CD4-positive, alpha-beta T cell (primary cell): ENCODE measurements at regions not wholly inside any gene's neighbourhood (a gene's known extent, or its start where the extent isn't known, plus 50 kb on each side); places are given as distances from the start of the nearest gene placed in this dataset.

Source experiments
- ATAC-seq: fragments of 200-7000 bp; cut with Tn5 transposase; one replicate; pipeline ENCODE4 v1.10.0; 2022; ENCODE audit warnings: mild to moderate bottlenecking; ENCODE audit not compliant: poor library complexity
- CTCF ChIA-PET: fragments of 350-600 bp; sonication (Branson Sonifier 250); formaldehyde crosslinking; loops from one replicate; lab custom pipeline; 2021; ENCODE audit warnings: antibody characterized with exemption, inconsistent platforms; lab: Charles Lee
- POLR2A ChIA-PET: fragments of 350-600 bp; sonication (Branson Sonifier 250); formaldehyde crosslinking; loops from one replicate; lab custom pipeline; 2021; ENCODE audit warnings: antibody characterized with exemption, inconsistent platforms; lab: Charles Lee
- DNase-seq, 14 experiments: peaks; one replicate each; pipeline ENCODE4 v3.0.0-alpha.2; 2013 to 2020; ENCODE audit warnings: mixed read lengths in 2 of 14
- H3K27ac ChIP-seq, 2 donors: one replicate each; pipeline versions ENCODE4 v1.5.1 to v1.7.0; 2013; ENCODE audit warnings: low read length in 2 of 2, low read depth in 1 of 2, mild to moderate bottlenecking in 1 of 2
- H3K27me3 ChIP-seq, 2 experiments: 1 replicate in 1 of 2; 2 replicates in 1 of 2; pipeline versions ENCODE4 v1.6.1 to v1.7.0; 2013; ENCODE audit warnings: low read length in 2 of 2, control low read depth in 1 of 2, mild to moderate bottlenecking in 1 of 2, moderate library complexity in 1 of 2; ENCODE audit not compliant: insufficient read depth in 2 of 2, control insufficient read depth in 1 of 2
- H3K36me3 ChIP-seq: one replicate; pipeline ENCODE4 v1.6.1; 2013; ENCODE audit warnings: low read length, control low read depth; ENCODE audit not compliant: insufficient read depth
- H3K4me1 ChIP-seq: one replicate; pipeline ENCODE4 v1.6.1; 2013; ENCODE audit warnings: low read length, control low read depth; ENCODE audit not compliant: insufficient read depth
- H3K4me3 ChIP-seq: one replicate; pipeline ENCODE4 v1.5.1; 2013; ENCODE audit warnings: mild to moderate bottlenecking, low read length, moderate library complexity
- H3K9me3 ChIP-seq, 2 experiments: 1 replicate in 1 of 2; 2 replicates in 1 of 2; pipeline versions ENCODE4 v1.6.1 to v1.7.0; 2013; ENCODE audit warnings: low read length in 2 of 2, mild to moderate bottlenecking in 2 of 2, control low read depth in 1 of 2, moderate library complexity in 1 of 2; ENCODE audit not compliant: control insufficient read depth in 1 of 2, insufficient read depth in 1 of 2
- H3K27ac Mint-ChIP-seq: one replicate; pipeline ENCODE4 v1.8.0; 2020; ENCODE audit warnings: mixed read lengths
- H3K27me3 Mint-ChIP-seq: one replicate; pipeline ENCODE4 v1.8.0; 2021; ENCODE audit warnings: mixed read lengths
- H3K36me3 Mint-ChIP-seq: one replicate; pipeline ENCODE4 v1.8.0; 2021; ENCODE audit warnings: low read depth, mixed read lengths
- H3K4me1 Mint-ChIP-seq: one replicate; pipeline ENCODE4 v1.8.0; 2021; ENCODE audit warnings: low read depth, mixed read lengths
- H3K4me3 Mint-ChIP-seq: one replicate; pipeline ENCODE4 v1.8.0; 2020; ENCODE audit warnings: mild to moderate bottlenecking, mixed read lengths
- H3K9me3 Mint-ChIP-seq: one replicate; pipeline ENCODE4 v1.8.0; 2020; ENCODE audit warnings: mixed read lengths
- CTCF ChIP-seq: fragments of 200-600 bp; IDR thresholded peaks from one replicate; pipeline ENCODE4 v1.8.0; 2022; ENCODE audit warnings: antibody characterized with exemption, mild to moderate bottlenecking
- intact Hi-C, 2 experiments: fragments of 100-400 bp; cut with DNase I in 1 of 2; cut with micrococcal nuclease in 1 of 2; formaldehyde crosslinking; loops; one replicate each; pipeline versions ENCODE4 v1.15.1 to v1.9.0; 2023 to 2025; cut with DNase I, micrococcal nuclease

- H3K4me3 Mint-ChIP-seq = no peak overlapping the region
- ChIA-PET CTCF (no interaction called here), POLR2A (no interaction called here)
- no peak overlapping the region for H3K27ac Mint-ChIP-seq
- H3K36me3 Mint-ChIP-seq = no peaks in the 10 kb centered on the region
- ATAC-seq = no peak
- DNase-seq = no peak
- no peaks in the 10 kb centered on the region for H3K4me1 Mint-ChIP-seq
- Histone ChIP-seq H3K9me3 (peaks cover 0 to 4% of the 10 kb centered on the region in 2 experiments), H3K27ac (no peak overlapping the region), H3K36me3 (no peaks in the 10 kb centered on the region), H3K27me3 (no peaks in the 10 kb centered on the region), H3K4me1 (no peaks in the 10 kb centered on the region), H3K4me3 (no peak overlapping the region)
- no peak for TF ChIP-seq CTCF
- no peaks in the 10 kb centered on the region for H3K9me3 Mint-ChIP-seq
- intact Hi-C loops = no loop called here
- H3K27me3 Mint-ChIP-seq = no peaks in the 10 kb centered on the region
These were observed 108.6 kb upstream of the PLCB4 start for GRCh38 chr20:8960241-8960640.

- no peaks in the 10 kb centered on the region for H3K36me3 ChIP-seq
- no peaks in the 10 kb centered on the region for H3K4me1 ChIP-seq
- ATAC-seq (no peak), DNase-seq (no peak)
- peaks cover 0 to 4% of the 10 kb centered on the region in 2 experiments for H3K9me3 ChIP-seq
- H3K27me3 Mint-ChIP-seq = no peaks in the 10 kb centered on the region
- CTCF ChIA-PET = no interaction called here
- H3K4me3 ChIP-seq = no peak overlapping the region
- TF ChIP-seq CTCF = no peak
- no peak overlapping the region for H3K27ac ChIP-seq
- intact Hi-C loops = no loop called here
- no peak overlapping the region for H3K27ac Mint-ChIP-seq
- H3K4me1 Mint-ChIP-seq = no peaks in the 10 kb centered on the region
- POLR2A ChIA-PET = no interaction called here
- peaks cover 2% of the 10 kb centered on the region for H3K9me3 Mint-ChIP-seq
- H3K27me3 ChIP-seq = no peaks in the 10 kb centered on the region
- H3K36me3 Mint-ChIP-seq = no peaks in the 10 kb centered on the region
- H3K4me3 Mint-ChIP-seq = no peak overlapping the region
These were observed 105.6 kb upstream of the PLCB4 start for GRCh38 chr20:8963330-8963729.

GRCh38 chr20:8964959-8965562 is 103.8 kb upstream of the PLCB4 start:
- peaks cover 0 to 4% of the 10 kb centered on the region in 2 experiments for H3K9me3 ChIP-seq
- no peaks in the 10 kb centered on the region for H3K36me3 ChIP-seq
- H3K27me3 Mint-ChIP-seq = no peaks in the 10 kb centered on the region
- no peak overlapping the region for H3K27ac Mint-ChIP-seq
- H3K4me3 ChIP-seq = no peak overlapping the region
- ChIA-PET POLR2A (no interaction called here), CTCF (no interaction called here)
- intact Hi-C loops = no loop called here
- no peaks in the 10 kb centered on the region for H3K36me3 Mint-ChIP-seq
- no peaks in the 10 kb centered on the region for H3K27me3 ChIP-seq
- DNase-seq (no peak), ATAC-seq (no peak)
- no peak for TF ChIP-seq CTCF
- no peaks in the 10 kb centered on the region for H3K4me1 Mint-ChIP-seq
- no peak overlapping the region for H3K27ac ChIP-seq
- H3K4me1 ChIP-seq = no peaks in the 10 kb centered on the region
- no peak overlapping the region for H3K4me3 Mint-ChIP-seq
- H3K9me3 Mint-ChIP-seq = peaks cover 2% of the 10 kb centered on the region
